Activated naive CD4-positive, alpha-beta T cell (primary cell): ENCODE measurements at regions not wholly inside any gene's neighbourhood (a gene's known extent, or its start where the extent isn't known, plus 50 kb on each side); places are given as distances from the start of the nearest gene placed in this dataset.

ENCODE experiments used
- DNase-seq, 4 experiments: peaks; one replicate each; lab custom pipeline; 2025; lab: John Stamatoyannopoulos, UW

DNA sequence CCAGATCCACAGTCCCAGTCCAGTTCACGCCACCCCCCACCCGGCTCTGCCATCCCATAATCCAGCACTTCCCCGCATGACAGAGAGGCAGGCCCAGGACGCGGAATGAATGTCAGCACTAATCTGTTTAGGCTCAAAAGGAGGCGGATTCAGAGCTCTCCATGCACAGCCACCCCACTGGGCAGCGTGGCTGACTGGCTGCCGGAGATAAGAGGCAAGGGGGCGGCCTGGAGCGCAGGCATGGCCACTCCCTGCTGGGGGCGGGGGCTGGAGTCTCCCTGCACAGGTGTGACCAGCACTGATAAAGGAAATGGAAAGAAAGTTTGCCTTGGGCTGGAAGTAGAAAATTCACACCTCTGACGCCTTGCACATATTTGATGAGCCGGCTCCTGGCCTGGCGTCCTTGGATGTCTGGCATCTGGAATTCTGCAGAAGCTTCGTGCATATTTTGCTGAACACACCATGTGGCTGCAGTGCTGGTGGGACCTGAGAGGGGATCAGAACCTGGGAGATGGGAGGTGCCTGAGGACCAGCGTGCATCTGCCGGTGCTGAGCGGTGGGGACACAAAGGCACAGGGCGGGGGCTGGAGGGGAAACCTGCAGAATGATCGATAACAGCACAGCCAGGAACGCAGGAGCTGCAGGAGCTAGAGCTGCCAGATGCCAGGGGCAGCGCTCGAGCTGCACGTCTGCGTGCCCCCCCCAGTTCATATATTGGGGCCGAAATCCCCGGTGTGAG lies 344.4 kb downstream of the CTTN start:
- DNase-seq, result no peak

- no peak for DNase-seq
These were observed 345.0 kb downstream of the CTTN start for GRCh38 chr11:70743329-70743728.

GRCh38 chr11:70743941-70744351 lies 345.6 kb downstream of the CTTN start:
- no peak for DNase-seq

GRCh38 chr11:70744396-70745185 lies 346.3 kb downstream of the CTTN start:
- DNase-seq, result no peak

DNA sequence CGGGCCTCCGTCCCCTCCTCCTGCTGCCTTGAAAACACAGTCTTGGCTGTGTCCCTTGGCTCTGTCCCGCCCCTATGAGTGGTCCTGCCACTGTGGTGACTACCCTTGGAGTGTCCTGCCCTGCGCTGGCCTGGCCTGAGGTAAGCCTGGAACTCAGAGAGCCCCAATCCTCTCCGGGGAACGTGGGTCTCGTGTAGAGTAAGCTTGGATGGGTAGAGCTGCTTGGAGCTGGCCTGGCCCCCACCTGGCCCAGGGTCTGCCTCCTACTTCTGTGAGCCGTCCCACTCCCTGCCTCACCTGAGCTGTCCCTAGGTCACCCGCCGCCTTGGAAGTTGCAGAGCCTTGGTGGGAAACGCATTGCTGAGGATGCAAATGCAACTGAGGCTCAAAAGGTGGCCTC lies 347.1 kb downstream of the CTTN start:
- DNase-seq, result no peak

DNA sequence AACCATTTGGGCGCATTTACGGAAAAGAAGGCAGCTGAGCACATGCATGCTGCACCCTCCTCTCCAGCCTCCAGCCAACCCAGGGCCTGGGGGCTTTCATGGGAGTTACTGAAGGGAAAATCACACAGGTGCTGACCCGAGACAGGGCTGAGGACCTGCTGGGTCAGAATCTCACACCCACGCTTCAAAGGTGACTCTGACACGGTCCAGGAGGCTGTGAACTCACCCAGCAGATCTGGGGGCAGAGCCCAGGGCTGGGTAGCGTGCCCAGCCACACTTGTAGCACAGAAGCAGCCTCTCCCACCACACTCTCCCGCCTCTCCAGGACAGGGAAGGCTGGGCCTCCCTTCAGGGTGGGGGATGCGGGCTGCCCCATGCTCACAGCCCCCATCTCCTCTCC lies 347.6 kb downstream of the CTTN start:
- no peak for DNase-seq

DNA sequence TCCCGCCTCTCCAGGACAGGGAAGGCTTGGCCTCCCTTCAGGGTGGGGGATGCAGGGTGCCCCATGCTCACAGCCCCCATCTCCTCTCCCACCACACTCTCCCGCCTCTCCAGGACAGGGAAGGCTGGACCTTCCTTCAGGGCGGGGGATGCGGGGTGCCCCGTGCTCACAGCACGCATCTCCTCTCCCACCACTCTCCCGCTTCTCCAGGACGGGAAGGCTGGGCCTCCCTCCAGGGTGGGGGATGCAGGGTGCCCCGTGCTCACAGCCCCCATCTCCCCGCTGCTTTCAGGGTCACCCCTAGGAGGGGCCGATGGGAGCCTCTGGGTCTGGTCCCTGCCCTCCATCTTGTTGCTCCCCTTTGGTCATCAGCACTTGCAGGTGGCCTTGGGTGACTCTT lies 348.0 kb downstream of the CTTN start:
- no peak for DNase-seq

DNA sequence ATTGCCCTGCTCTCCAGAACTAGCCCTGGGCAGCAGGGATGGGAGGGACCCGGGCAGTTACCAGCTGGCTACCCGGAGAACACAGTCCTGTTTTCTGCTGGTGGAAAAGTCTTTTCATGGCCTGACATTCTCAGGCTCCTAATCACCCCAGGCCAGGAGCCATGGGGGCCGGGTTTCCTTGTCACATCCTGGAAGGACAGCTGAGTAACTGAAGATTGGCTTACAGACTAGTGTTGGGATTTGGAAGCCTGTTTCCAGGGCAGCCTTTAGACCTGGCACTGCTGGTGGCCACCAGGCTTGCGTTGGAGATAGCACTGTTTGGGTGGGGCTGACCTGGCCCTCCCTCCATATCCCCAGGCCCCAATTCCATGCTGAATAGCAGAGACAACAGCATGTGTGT lies 349.0 kb downstream of the CTTN start:
- no peak for DNase-seq

DNA sequence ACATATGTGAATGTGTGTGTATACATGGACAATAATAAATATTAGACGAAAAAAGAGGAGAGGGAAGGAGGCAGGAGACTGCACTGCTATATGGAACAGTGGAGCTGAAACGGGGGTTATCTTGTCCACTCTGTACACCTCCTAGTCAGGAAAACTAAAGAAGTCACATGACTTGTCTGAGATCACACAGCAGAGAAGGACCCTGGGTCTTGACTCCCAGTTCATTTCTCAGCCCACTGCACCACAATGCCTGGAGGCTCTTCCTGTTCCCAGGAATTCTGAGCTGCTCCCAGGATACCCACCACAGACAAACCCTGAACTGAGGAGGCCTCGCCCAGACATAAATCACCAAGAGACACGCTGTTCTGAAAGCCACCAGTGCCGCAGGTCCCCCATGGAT lies 349.6 kb downstream of the CTTN start:
- DNase-seq, result no peak

DNA sequence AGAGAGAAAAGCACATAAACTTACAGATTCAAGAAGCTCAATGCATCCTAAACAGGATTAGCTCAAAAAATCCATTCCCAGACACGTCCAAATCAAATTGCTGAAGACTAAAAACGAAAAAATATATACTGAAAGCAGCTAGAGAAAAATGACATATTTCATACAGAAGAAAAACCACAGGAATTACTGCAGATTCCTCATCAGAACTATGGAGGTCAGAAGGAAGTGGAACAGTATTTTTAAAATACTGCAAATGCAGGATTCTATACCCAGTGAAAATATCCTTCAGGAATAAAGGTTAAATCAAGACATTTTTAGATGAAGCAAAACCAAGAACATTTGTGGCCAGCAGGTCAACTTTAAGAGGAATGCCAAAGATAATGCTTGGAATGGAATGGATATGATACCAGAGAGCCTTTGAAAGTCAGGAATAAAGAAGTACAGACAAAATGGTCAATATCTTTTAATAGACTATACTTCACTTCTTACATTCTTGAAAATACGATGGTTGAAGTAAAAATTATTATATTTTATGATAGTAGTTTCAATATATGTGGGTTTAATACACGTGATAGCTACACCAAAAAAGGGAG lies 352.9 kb downstream of the CTTN start:
- DNase-seq, result no peak

DNA sequence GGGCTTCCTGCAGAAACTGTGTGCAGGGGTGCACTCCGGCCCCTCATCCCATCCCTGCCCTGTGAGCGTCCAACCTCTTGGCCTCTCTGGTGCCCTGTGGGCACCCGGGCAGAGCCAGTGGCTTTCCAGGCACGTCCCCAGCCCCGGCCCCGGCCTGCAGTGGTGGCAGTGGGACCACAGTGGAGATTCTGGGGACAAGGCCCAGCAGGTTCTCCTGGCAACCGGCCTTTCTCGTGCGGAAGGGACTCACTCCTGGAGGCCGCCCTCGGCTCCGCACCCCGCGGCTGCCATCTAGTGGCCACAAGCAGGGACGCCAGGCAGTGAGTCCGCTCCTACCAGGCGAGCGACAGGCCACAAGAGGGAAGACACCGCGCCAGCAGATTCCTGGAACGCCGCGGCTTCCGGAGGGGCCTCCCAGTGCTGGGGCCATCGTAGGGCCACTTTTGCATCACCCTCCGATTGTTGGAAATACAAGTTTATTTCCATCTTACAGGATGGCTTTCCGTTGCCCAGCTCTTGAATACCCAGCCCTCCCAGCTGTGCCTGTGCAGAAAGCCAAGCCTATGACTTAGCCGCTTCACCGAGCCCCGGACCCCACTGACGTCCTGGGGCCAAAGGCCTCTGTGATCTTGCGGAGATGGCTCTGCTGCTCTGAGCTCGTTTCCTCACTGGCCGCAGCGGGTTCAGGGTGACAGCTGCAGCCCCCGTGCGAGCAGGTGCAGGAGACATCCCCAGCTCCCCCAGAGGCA lies 357.3 kb downstream of the CTTN start:
- DNase-seq, result peak; percentile 6 to 22 (median 11)

DNA sequence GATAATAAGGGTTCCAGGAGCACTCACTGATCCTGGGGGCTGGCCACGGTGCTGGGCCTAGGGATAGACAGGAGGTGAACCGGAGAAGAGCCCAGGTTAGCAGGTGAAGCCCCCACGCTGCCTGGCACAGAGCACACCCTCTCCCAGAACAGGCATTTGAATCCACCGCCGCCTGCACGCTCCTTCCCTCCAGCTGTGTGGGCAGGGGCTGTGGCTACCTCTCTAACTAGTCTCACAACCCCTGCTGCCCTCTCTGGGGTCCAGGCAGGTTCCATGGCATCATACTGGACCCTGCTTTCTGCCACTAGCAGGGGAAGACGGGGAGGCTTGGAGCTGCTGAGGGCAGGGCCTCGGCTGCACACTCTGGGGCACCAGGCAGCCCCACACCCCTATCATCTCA lies 358.0 kb downstream of the CTTN start:
- no peak for DNase-seq

- no peak for DNase-seq
These were observed 358.4 kb downstream of the CTTN start for GRCh38 chr11:70756756-70757155.

GRCh38 chr11:70757241-70757640 lies 358.9 kb downstream of the CTTN start:
- no peak for DNase-seq

DNA sequence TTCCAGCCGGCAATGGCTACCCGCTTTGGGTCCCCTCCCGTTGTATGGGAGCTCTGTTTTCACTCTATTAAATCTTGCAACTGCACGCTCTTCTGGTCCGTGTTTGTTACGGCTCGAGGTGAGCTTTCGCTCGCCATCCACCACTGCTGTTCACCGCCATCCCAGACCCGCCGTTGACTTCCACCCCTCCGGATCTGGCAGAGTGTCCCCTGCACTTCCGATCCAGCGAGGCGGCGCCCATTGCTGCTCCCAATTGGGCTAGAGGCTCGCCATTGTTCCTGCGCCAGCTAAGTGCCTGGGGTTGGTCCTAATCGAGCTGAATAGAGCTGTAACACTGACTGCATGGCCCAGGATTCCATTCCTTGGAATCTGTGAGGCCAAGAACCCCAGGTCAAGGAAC lies 359.9 kb downstream of the CTTN start:
- no peak for DNase-seq

DNA sequence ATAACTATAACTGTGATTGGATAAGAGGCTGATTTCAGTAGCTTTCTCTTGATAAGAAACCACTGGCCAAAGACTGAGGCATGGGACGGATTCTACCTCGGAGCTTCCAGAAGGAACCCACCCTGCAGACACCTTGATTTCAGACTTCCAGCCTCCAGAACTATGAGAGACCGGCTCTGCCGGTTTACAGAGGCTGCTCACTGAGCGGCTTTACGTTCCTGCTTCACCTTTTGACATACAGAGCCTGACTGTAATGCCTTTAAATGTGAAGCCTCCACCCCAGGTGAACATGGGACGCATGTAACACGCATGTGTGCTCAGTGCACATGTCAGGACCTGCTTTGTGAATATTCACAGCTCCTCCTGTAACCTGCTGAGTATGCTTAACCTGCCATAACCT lies 361.5 kb downstream of the CTTN start:
- no peak for DNase-seq

- DNase-seq, result no peak
These were observed 362.2 kb downstream of the CTTN start for GRCh38 chr11:70760416-70761020.

- DNase-seq, result no peak
These were observed 363.0 kb downstream of the CTTN start for GRCh38 chr11:70761094-70761907.

DNA sequence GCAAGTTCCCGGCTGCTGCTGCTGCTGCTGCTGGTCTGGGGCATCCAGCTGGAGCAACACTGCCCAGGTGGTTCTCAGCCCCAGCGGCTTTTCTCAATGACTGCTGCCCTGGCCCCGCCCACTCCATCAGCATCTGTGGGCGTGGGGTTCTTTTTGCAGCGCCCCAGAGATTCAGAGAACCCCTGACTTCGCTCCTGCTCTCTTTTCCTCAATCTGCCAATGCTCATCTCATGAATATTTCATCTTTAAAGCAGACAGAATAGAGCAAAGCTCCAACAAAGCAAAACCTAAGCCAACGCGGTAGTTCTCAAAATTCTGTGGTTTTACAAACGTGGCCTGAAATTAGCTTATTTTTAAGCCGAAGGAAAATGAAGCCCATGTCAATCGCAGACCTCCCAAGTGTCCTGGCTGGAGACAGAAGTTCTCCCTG lies 363.6 kb downstream of the CTTN start:
- DNase-seq, result no peak

- DNase-seq, result no peak
These were observed 364.5 kb downstream of the CTTN start for GRCh38 chr11:70762810-70763209.

GRCh38 chr11:70763606-70764005 lies 365.3 kb downstream of the CTTN start:
- DNase-seq, result no peak
